Neutrophil (primary cell): ENCODE measurements at regions not wholly inside any gene's neighbourhood (a gene's known extent, or its start where the extent isn't known, plus 50 kb on each side); places are given as distances from the start of the nearest gene placed in this dataset.
"Not testable (repeated sequence)": the region's sequence is repeated elsewhere in the genome, so short reads cannot be mapped to it uniquely, and the experiment has no call there.

Source experiments
- H3K27ac ChIP-seq: fragments of 200-600 bp; sonication (generic); 2 replicates; pipeline ENCODE4 v1.5.1; 2016; ENCODE audit warnings: mild to moderate bottlenecking, moderate library complexity
- H3K27me3 ChIP-seq: fragments of 200-600 bp; sonication (generic); 2 replicates; pipeline ENCODE4 v1.6.0; 2016; ENCODE audit warnings: mild to moderate bottlenecking
- H3K36me3 ChIP-seq: fragments of 200-600 bp; sonication (generic); 2 replicates; pipeline ENCODE4 v1.5.1; 2017
- H3K4me1 ChIP-seq, 2 experiments: fragments of 200-600 bp in 1 of 2; sonication (generic) in 1 of 2; 1 replicate in 1 of 2; 2 replicates in 1 of 2; pipeline versions ENCODE4 v1.5.1 to v1.6.1; 2013 to 2016; ENCODE audit warnings: low read depth in 1 of 2, low read length in 1 of 2, mild to moderate bottlenecking in 1 of 2, moderate library complexity in 1 of 2; ENCODE audit not compliant: control insufficient read depth in 1 of 2, insufficient read depth in 1 of 2
- H3K4me3 ChIP-seq, 2 experiments: fragments of 200-600 bp in 1 of 2; sonication (generic) in 1 of 2; 1 replicate in 1 of 2; 2 replicates in 1 of 2; pipeline ENCODE4 v1.5.1; 2013 to 2016; ENCODE audit warnings: low read depth in 1 of 2, low read length in 1 of 2, mild to moderate bottlenecking in 1 of 2, moderate library complexity in 1 of 2
- H3K9me3 ChIP-seq: fragments of 200-600 bp; sonication (generic); 2 replicates; pipeline ENCODE4 v1.5.1; 2016
- TF ChIP-seq, protein P1 (sequence below): fragments of 200-600 bp; sonication (generic); IDR thresholded peaks from 2 replicates; pipeline ENCODE4 v1.5.1; 2016; ENCODE audit warnings: antibody characterized with exemption

DNA sequence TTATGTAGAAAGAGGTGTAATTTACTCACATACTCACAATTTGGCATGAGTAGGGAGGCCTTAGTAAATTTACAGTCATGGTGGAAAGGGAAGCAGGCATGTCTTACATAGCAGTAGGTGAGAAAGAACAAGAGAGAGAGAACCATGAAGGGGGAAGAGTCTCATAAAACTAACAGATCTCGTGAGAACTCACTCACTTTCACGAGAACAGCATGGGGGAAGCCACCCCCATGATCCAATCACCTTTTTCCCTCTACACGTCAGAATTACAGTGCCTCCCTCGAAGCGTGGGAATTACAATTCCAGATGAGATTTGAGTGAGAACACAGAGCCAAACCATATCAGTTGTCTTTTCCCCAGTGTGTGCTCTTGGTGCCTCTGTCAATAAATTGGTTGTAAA lies 855.3 kb downstream of the TBL1XR1 start:
- TF ChIP-seq, protein P1, sequence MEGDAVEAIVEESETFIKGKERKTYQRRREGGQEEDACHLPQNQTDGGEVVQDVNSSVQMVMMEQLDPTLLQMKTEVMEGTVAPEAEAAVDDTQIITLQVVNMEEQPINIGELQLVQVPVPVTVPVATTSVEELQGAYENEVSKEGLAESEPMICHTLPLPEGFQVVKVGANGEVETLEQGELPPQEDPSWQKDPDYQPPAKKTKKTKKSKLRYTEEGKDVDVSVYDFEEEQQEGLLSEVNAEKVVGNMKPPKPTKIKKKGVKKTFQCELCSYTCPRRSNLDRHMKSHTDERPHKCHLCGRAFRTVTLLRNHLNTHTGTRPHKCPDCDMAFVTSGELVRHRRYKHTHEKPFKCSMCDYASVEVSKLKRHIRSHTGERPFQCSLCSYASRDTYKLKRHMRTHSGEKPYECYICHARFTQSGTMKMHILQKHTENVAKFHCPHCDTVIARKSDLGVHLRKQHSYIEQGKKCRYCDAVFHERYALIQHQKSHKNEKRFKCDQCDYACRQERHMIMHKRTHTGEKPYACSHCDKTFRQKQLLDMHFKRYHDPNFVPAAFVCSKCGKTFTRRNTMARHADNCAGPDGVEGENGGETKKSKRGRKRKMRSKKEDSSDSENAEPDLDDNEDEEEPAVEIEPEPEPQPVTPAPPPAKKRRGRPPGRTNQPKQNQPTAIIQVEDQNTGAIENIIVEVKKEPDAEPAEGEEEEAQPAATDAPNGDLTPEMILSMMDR = no peak
- no peaks in the 10 kb centered on the region for H3K36me3 ChIP-seq
- H3K4me1 ChIP-seq = no peaks in the 10 kb centered on the region
- no peak overlapping the region for H3K27ac ChIP-seq
- no peaks in the 10 kb centered on the region for H3K9me3 ChIP-seq
- H3K4me3 ChIP-seq = no peak overlapping the region
- H3K27me3 ChIP-seq = no peaks in the 10 kb centered on the region

DNA sequence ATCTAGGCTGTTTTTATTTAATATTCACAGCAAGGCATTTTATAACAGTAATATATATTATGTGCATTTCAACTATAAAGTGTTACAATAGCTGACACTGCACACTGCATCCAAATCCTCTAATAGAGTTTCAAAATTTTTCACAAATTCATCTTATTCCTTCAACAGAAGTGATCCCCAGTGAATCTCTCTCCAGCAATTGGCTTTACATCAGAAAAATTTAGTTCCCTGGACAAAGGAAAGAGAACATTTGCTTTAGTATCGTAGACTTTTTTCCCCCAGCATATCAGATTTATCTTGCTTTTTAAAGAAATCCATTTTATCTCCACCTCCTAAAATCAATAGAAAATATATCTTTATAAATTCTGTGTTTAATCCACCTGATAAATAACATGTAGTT lies 868.6 kb downstream of the TBL1XR1 start:
- Histone ChIP-seq H3K4me3 (no peak overlapping the region), H3K4me1 (no peaks in the 10 kb centered on the region), H3K9me3 (no peaks in the 10 kb centered on the region), H3K36me3 (no peaks in the 10 kb centered on the region), H3K27ac (no peak overlapping the region), H3K27me3 (no peaks in the 10 kb centered on the region)
- TF ChIP-seq, protein P1 = no peak

DNA sequence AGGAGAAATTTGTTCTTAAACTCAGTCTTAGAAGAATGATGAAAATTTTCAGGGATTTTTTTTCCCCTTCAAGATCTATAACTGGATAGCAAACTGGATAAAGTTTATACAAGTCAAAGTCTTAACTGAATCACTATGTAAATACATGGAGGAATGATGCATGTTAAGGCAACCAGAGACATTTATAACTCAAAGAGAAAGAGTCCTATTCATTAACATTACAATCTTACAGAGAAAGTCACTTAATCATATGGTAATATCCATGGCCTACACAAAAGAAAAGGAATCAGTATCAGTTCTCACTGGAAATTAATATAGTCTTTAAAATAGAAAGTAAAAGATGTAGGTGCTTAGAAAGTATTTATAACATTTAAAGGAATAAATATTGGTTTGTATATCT lies 869.1 kb downstream of the TBL1XR1 start:
- Histone ChIP-seq H3K36me3 (no peaks in the 10 kb centered on the region), H3K27ac (no peak overlapping the region), H3K9me3 (no peaks in the 10 kb centered on the region), H3K4me1 (no peaks in the 10 kb centered on the region), H3K4me3 (no peak overlapping the region), H3K27me3 (no peaks in the 10 kb centered on the region)
- TF ChIP-seq, protein P1 = no peak

DNA sequence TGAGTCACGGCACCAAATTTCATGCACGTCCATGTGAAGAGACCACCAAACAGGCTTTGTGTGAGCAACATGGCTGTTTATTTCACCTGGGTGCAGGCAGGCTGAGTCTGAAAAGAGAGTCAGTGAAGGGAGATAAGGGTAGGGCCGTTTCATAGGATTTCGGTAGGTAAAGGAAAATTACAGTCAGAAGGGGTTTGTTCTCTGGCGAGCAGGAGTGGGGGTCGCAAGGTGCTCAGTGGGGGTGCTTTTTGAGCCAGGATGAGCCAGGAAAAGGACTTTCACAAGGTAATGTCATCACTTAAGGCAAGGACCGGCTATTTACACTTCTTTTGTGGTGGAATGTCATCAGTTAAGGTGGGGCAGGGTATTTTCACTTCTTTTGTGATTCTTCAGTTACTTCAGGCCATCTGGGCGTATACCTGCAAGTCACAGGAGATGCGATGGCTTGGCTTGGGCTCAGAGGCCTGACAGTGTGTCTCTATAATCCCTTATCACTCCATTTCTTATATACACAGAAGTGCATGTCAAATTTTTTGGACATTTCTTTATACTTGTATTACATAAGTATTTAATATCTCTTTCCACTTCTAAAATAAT lies 870.3 kb downstream of the TBL1XR1 start:
- H3K27ac ChIP-seq, H3K27me3 ChIP-seq, H3K4me1 ChIP-seq, H3K4me3 ChIP-seq, H3K9me3 ChIP-seq, H3K36me3 ChIP-seq: not testable (repeated sequence)

DNA sequence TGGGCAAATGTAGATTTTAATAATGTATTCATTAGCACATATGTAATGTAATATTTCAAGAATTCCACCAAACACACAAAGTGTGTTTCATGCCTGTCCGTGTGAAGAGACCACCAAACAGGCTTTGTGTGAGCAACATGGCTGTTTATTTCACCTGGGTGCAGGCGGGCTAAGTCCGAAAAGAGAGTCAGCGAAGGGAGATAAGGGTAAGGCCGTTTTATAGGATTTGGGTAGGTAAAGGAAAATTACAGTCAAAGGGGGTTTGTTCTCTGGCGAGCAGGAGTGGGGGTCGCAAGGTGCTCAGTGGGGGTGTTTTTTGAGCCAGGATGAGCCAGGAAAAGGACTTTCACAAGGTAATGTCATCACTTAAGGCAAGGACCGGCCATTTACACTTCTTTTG lies 875.8 kb downstream of the TBL1XR1 start:
- H3K9me3 ChIP-seq, H3K36me3 ChIP-seq, H3K4me1 ChIP-seq, H3K4me3 ChIP-seq, H3K27me3 ChIP-seq, H3K27ac ChIP-seq: not testable (repeated sequence)

DNA sequence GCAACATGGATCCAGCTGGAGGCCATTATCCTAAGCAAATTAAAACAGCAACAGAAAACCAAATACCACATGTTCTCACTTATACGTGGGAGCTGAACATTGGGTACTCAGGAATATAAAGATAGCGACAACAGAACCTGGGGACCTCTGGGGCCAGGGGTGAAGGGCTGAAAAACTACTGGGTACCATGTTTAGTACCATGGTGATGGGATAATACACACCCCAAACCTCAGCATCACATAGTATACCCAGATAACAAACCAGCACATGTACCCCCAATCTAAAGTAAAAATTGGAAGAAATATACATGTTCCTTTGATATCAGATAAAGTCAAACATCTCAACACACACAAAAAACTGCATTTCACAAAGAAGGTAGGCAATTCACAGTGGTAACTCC lies 876.2 kb downstream of the TBL1XR1 start:
- Histone ChIP-seq H3K27ac (no peak overlapping the region), H3K4me1 (no peaks in the 10 kb centered on the region), H3K27me3 (no peaks in the 10 kb centered on the region), H3K36me3 (no peaks in the 10 kb centered on the region), H3K9me3 (no peaks in the 10 kb centered on the region), H3K4me3 (no peak overlapping the region)
- TF ChIP-seq, protein P1 = no peak

DNA sequence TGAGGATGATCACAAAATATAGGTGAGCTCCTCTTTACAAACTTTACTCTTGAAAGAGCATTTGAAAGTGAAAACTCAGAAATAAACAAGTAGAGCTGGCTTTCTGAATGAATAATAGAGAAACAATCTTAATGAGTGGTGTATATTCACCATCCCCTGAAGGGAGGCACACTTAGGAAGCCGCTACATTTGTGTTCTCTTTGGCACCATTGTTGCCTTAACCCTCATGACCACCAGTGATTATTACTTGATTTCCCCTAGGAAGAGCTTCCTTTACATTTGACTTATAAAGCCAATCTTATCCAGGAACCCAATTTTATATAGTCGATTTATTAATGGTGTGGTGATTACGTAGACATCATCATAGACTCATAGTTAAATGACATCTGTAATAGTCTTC lies 883.9 kb downstream of the TBL1XR1 start:
- Histone ChIP-seq H3K4me3 (no peak overlapping the region), H3K4me1 (no peaks in the 10 kb centered on the region), H3K9me3 (no peaks in the 10 kb centered on the region), H3K27me3 (no peaks in the 10 kb centered on the region), H3K27ac (no peak overlapping the region), H3K36me3 (no peaks in the 10 kb centered on the region)
- TF ChIP-seq, protein P1 = no peak
